ENCODE measurements at regions not wholly inside any gene's neighbourhood (a gene's known extent, or its start where the extent isn't known, plus 50 kb on each side); places are given as distances from the start of the nearest gene placed in this dataset.

GRCh38 chr10:123392182-123392963 is 238.2 kb downstream of the BUB3 start:
- H3K4me2 ChIP-seq (ENCODE audit: control insufficient read depth, extremely low read depth, insufficient read depth, low read depth, low read length) = no peak overlapping the region
- DNase-seq (ENCODE audit: low read depth, low spot score) = no peak
- dilution Hi-C loops (cut with MboI; ENCODE audit: extremely low pct_ligation_motif_present, low sequenced_read_pairs) = no loop called here
- FAIRE-seq = no peak
- no peak overlapping the region for H3K4me3 ChIP-seq (ENCODE audit: control insufficient read depth in 2 of 3, extremely low read depth in 1 of 3, insufficient read depth in 2 of 3, low read depth in 1 of 3, low read length in 3 of 3)
- no peaks in the 10 kb centered on the region for H3K9me3 ChIP-seq (ENCODE audit: control insufficient read depth, low read depth, low read length)
- H3K9ac ChIP-seq (ENCODE audit: control insufficient read depth, extremely low read depth, insufficient read depth, low read length) = no peak overlapping the region
- TF ChIP-seq CTCF (optimal IDR thresholded peaks at IDR 0.05 in 1 of 3, IDR thresholded peaks at IDR 0.05 in 1 of 3, conservative IDR thresholded peaks at IDR 0.05 in 1 of 3; ENCODE audit: extremely low read depth in 1 of 3, insufficient read depth in 2 of 3, low read length in 3 of 3) = no peak
- no peaks in the 10 kb centered on the region for H3K79me2 ChIP-seq (ENCODE audit: control insufficient read depth, insufficient read depth, low read length)
- H3K27ac ChIP-seq (ENCODE audit: control insufficient read depth, insufficient read depth, low read length) = no peak overlapping the region
- no peaks in the 10 kb centered on the region for H3K27me3 ChIP-seq (ENCODE audit: control insufficient read depth, extremely low read depth, insufficient read depth, low read length)
- no peaks in the 10 kb centered on the region for H4K20me1 ChIP-seq (ENCODE audit: control insufficient read depth, extremely low read depth, insufficient read depth, low read length)
- H3K9me1 ChIP-seq (ENCODE audit: control insufficient read depth, extremely low read depth, insufficient read depth, low read length) = no peaks in the 10 kb centered on the region
- no peaks in the 10 kb centered on the region for H3K36me3 ChIP-seq (ENCODE audit: control insufficient read depth in 2 of 2, extremely low read depth in 1 of 2, insufficient read depth in 2 of 2, low read length in 2 of 2)
- H2AFZ ChIP-seq (ENCODE audit: control insufficient read depth, low read length) = no peak overlapping the region
- no peaks in the 10 kb centered on the region for H3K4me1 ChIP-seq (ENCODE audit: control insufficient read depth, extremely low read depth, insufficient read depth, low read length)

- Histone ChIP-seq H3K27me3 (ENCODE audit: control insufficient read depth, extremely low read depth, insufficient read depth, low read length) (no peaks in the 10 kb centered on the region), H3K4me1 (ENCODE audit: control insufficient read depth, extremely low read depth, insufficient read depth, low read length) (no peaks in the 10 kb centered on the region), H2AFZ (ENCODE audit: control insufficient read depth, low read length) (no peak overlapping the region), H3K9me3 (ENCODE audit: control insufficient read depth, low read depth, low read length) (no peaks in the 10 kb centered on the region), H3K9me1 (ENCODE audit: control insufficient read depth, extremely low read depth, insufficient read depth, low read length) (no peaks in the 10 kb centered on the region), H3K4me2 (ENCODE audit: control insufficient read depth, extremely low read depth, insufficient read depth, low read depth, low read length) (no peak overlapping the region), H4K20me1 (ENCODE audit: control insufficient read depth, extremely low read depth, insufficient read depth, low read length) (no peaks in the 10 kb centered on the region), H3K27ac (ENCODE audit: control insufficient read depth, insufficient read depth, low read length) (no peak overlapping the region), H3K79me2 (ENCODE audit: control insufficient read depth, insufficient read depth, low read length) (no peaks in the 10 kb centered on the region), H3K4me3 (ENCODE audit: control insufficient read depth in 2 of 3, extremely low read depth in 1 of 3, insufficient read depth in 2 of 3, low read depth in 1 of 3, low read length in 3 of 3) (no peak overlapping the region), H3K9ac (ENCODE audit: control insufficient read depth, extremely low read depth, insufficient read depth, low read length) (no peak overlapping the region), H3K36me3 (ENCODE audit: control insufficient read depth in 2 of 2, extremely low read depth in 1 of 2, insufficient read depth in 2 of 2, low read length in 2 of 2) (no peaks in the 10 kb centered on the region)
- FAIRE-seq = no peak
- TF ChIP-seq CTCF (optimal IDR thresholded peaks at IDR 0.05 in 1 of 3, IDR thresholded peaks at IDR 0.05 in 1 of 3, conservative IDR thresholded peaks at IDR 0.05 in 1 of 3; ENCODE audit: extremely low read depth in 1 of 3, insufficient read depth in 2 of 3, low read length in 3 of 3) = no peak
- no peak for TF ChIP-seq EZH2 (IDR thresholded peaks at IDR 0.05; ENCODE audit: low read length)
- dilution Hi-C loops (cut with MboI; ENCODE audit: extremely low pct_ligation_motif_present, low sequenced_read_pairs) = no loop called here
- no peak for DNase-seq (ENCODE audit: low read depth, low spot score)
Measured at GRCh38 chr10:123393170-123393569, 239.0 kb downstream of the BUB3 start.
